Neural progenitor cell (in vitro differentiated cells): ENCODE measurements at regions not wholly inside any gene's neighbourhood (a gene's known extent, or its start where the extent isn't known, plus 50 kb on each side); places are given as distances from the start of the nearest gene placed in this dataset.

Experiments
- EZH2 ChIP-seq: fragments of 200-600 bp; sonication (generic); IDR thresholded peaks from 2 replicates; pipeline ENCODE4 v1.6.1; 2017; ENCODE audit warnings: antibody characterized with exemption, mild to moderate bottlenecking, moderate library complexity
- EZH2phosphoT487 ChIP-seq: fragments of 200-600 bp; sonication (generic); IDR thresholded peaks from 2 replicates; pipeline ENCODE4 v1.6.1; 2017; ENCODE audit warnings: antibody characterized with exemption
- TF ChIP-seq, protein P1 (sequence below): fragments of 200-600 bp; sonication (generic); IDR thresholded peaks from 2 replicates; pipeline ENCODE4 v1.5.1; 2017; ENCODE audit warnings: antibody characterized with exemption, mild to moderate bottlenecking

DNA sequence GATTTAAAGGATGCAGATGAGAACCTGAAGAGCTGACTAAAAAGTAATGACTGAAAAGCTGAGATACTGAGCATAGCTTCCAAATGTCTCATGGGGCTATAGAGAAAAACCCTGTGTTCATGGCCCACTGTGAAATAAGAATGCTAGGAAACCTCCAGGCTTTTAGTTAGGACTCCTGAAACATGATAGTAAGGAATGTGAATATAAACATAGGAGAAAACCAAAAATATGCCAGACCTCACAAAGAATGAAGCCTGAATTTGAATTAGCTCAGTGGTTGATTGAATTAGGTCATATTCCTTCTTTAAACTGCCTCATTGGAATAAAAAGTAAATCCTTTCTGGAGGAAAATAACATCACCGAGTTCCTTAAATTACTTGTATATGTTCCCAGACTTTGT is 194.5 kb upstream of the NXPH2 start:
- TF ChIP-seq, protein P1, sequence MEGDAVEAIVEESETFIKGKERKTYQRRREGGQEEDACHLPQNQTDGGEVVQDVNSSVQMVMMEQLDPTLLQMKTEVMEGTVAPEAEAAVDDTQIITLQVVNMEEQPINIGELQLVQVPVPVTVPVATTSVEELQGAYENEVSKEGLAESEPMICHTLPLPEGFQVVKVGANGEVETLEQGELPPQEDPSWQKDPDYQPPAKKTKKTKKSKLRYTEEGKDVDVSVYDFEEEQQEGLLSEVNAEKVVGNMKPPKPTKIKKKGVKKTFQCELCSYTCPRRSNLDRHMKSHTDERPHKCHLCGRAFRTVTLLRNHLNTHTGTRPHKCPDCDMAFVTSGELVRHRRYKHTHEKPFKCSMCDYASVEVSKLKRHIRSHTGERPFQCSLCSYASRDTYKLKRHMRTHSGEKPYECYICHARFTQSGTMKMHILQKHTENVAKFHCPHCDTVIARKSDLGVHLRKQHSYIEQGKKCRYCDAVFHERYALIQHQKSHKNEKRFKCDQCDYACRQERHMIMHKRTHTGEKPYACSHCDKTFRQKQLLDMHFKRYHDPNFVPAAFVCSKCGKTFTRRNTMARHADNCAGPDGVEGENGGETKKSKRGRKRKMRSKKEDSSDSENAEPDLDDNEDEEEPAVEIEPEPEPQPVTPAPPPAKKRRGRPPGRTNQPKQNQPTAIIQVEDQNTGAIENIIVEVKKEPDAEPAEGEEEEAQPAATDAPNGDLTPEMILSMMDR = no peak
- no peak for TF ChIP-seq EZH2
- TF ChIP-seq EZH2phosphoT487 = no peak
